GM10266 (cell line): ENCODE measurements at regions not wholly inside any gene's neighbourhood (a gene's known extent, or its start where the extent isn't known, plus 50 kb on each side); places are given as distances from the start of the nearest gene placed in this dataset.
"Not testable (repeated sequence)": the region's sequence is repeated elsewhere in the genome, so short reads cannot be mapped to it uniquely, and the experiment has no call there.

Source experiments
- DNase-seq: peaks from one replicate; pipeline ENCODE4 v3.0.0; 2012; ENCODE audit errors: extremely low spot score
- TF ChIP-seq, protein P1 (sequence below): IDR thresholded peaks from 2 replicates; pipeline ENCODE4 v1.5.1; 2012; ENCODE audit warnings: mild to moderate bottlenecking, low read depth; ENCODE audit not compliant: control insufficient read depth, insufficient read depth; ENCODE audit errors: missing control alignments

DNA sequence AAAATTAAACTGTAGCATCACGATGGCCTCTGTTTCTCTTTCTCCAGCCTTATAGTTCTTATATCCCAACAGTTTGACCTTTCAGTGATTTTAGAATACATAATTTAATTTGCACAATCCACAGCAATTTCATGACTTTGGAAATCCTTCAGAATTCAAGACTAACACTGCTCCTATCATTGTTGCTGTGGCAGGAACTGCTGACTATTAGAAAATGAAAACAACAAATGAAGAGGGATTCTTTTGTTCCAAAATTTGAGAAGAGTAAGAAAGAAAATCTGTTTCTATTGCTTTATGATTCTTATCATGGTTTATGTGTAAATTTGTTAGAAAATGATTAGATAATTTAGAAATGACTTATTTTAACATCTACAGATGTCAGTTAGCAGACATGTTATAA, 604.0 kb upstream of the ADGRB3 start:
- TF ChIP-seq, protein P1, sequence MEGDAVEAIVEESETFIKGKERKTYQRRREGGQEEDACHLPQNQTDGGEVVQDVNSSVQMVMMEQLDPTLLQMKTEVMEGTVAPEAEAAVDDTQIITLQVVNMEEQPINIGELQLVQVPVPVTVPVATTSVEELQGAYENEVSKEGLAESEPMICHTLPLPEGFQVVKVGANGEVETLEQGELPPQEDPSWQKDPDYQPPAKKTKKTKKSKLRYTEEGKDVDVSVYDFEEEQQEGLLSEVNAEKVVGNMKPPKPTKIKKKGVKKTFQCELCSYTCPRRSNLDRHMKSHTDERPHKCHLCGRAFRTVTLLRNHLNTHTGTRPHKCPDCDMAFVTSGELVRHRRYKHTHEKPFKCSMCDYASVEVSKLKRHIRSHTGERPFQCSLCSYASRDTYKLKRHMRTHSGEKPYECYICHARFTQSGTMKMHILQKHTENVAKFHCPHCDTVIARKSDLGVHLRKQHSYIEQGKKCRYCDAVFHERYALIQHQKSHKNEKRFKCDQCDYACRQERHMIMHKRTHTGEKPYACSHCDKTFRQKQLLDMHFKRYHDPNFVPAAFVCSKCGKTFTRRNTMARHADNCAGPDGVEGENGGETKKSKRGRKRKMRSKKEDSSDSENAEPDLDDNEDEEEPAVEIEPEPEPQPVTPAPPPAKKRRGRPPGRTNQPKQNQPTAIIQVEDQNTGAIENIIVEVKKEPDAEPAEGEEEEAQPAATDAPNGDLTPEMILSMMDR: no peak

DNA sequence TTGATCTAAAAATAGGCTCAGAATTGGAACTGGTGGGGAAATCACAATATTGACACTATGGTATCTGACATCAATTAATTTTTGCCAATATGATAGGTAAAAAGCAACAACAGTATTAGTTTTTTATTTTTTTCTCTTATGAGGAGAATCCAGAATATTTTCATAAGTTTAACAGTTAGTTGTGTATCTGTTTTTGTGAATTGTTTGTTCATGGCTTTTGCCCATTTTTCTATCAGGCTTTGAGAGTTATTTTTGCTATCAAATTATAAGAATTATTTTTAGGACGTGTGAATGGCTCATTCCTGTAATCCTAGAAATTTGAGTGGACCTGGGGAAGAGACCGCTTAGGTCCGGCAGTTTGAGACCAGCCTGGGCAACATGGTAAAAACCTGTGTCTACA, 608.6 kb upstream of the ADGRB3 start:
- DNase-seq: no peak
- TF ChIP-seq, protein P1: no peak

More for the DNA sequence above, 604.0 kb upstream of the ADGRB3 start:
- no peak for DNase-seq

DNA sequence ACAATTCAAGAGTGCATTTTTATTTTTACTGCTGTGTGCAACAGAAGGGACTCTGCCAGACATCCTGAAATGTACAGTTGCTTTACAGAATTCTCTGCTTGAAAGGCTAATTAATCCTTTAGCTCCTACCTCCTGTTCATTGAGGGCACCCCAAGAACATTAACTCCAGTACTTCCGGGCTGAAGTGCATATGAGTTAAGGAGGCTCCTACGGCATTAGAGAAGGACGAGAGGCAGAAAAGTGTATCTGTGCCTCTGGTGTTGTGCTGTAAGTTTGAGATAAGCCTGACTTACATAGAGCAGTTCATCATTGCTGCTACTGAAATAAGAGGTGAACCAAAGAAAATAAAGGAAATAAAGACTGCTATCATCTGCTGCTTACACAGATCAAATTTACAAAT, 609.3 kb upstream of the ADGRB3 start:
- TF ChIP-seq, protein P1: no peak
- DNase-seq: no peak

DNA sequence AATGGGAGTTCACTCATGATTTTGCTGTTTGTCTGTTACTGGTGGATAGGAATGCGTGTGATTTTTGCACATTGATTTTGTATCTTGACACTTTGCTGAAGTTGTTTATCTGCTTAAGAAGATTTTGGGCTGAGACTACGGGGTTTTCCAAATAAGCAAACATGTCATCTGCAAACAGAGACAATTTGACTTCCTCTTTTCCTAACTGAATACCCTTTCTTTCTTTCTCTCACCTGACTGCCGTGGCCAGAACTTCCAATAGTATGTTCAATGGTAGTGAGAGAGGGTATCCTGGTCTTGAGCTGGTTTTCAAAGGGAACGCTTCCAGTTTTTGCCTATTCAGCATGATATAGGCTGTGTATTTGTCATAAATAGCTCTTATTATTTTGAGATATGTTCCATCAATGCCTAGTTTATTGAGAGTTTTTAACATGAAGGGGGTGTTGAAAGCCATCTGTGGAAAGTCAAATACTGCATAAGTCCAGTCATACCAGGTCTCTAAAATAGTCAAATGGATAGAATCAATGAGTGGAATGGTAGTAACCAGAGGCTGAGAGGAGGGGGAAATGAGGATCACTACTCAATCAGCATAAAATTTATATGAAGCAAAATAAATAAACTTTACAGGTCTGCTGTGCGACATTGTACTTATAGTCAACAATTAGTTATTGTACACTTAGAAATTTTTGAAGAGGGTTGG, 610.4 kb upstream of the ADGRB3 start:
- TF ChIP-seq, protein P1: no peak
- no peak for DNase-seq

DNA sequence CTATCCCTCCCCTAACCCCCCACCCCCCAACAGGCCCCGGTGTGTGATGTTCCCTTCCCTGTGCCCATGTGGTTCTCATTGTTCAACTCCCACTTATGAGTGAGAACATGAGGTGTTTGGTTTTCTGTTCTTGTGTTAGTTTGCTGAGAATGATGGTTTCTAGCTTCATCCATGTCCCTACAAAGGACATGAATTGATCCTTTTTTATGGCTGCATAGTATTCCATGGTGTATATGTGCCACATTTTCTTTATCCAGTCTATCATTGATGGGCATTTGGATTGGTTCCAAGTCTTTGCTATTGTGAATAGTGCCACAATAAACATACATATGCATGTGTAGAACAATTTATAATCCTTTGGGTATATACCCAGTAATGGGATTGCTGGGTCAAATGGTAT, 612.1 kb upstream of the ADGRB3 start:
- DNase-seq: not testable (repeated sequence)

DNA sequence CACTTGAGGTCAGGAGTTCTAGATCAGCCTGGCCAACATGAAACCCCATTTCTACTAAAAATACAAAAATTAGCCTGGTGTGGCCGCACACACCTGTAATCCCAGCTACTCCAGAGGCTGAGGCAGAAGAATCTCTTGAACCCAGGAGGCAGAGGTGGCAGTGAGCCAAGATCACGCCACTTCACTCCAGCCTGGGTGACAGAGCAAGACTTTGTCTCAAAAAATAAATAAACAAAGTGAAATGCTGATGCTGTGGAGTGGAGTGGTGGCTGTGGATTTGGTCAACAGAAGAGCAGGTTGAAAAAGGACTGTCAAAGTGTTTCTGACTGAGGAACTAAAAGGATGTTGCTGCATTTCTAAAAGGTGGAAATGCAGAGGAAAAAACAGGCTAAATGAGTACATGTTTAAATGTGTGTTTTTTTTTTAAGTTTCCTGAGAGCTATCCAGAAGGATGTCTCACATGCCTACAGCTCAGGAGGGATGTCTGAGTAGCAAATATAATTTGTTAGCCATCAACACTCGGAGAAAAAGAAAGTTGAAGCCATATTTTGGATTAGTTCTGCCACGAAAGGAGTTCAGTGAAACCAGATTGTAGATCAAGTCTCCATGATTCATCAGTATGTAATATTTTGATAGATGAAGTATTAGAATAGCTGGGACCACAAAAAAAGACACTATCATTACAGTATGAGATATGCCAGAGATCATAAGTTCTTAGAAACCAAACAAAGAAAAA, 621.1 kb upstream of the ADGRB3 start:
- TF ChIP-seq, protein P1: no peak
- no peak for DNase-seq

DNA sequence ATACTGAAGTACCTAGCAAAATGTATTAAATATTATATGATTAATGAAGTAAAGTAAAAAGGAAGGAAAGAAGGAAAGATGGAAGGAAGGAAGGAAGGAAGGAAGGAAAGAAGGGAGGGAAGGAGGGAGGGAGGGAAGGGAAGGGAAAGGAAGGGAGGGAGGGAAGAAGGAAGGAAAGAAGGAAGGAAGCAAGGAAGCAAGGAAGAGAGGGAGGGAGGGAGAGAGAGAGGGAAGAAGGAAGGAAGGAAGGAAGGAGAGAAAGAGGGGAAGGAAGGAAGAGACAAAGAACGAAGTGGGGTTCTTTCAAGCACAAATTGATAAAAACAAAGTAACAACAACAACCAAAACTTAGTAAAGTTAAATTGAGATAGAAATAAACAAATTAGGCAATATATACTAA, 622.3 kb upstream of the ADGRB3 start:
- DNase-seq: no peak
- TF ChIP-seq, protein P1: no peak
